HG03565 (cell line): ENCODE measurements at regions not wholly inside any gene's neighbourhood (a gene's known extent, or its start where the extent isn't known, plus 50 kb on each side); places are given as distances from the start of the nearest gene placed in this dataset.
A peak's percentile ranks its signal among the peaks of the same experiment; 100 is the strongest.
"Not testable (repeated sequence)": the region's sequence is repeated elsewhere in the genome, so short reads cannot be mapped to it uniquely, and the experiment has no call there.

Source experiments
- ATAC-seq: cut with Tn5 transposase; IDR thresholded peaks from one replicate; pipeline ENCODE4 v1.9.1; 2021; ENCODE audit warnings: mild to moderate bottlenecking, moderate library complexity; ENCODE audit not compliant: unreplicated experiment

DNA sequence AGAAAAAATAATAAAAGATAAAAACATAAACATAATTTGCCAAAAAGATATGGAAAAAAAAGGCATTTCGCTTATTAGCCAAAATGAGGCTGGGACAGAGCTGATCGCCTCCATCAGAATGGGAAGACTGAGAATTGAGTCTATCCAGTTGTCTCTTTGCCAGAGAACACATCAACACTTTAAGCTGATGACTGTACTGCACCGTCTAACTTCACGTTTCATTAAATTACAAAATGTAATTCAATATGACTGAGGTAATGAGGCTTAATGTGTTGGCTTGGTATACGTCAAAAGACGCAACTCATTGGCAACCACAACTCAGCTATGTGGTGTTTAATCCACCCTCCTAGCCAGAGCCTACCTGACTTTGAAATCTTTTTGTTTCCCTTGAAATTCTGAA lies 462.7 kb upstream of the CD180 start:
- ATAC-seq = no peak

DNA sequence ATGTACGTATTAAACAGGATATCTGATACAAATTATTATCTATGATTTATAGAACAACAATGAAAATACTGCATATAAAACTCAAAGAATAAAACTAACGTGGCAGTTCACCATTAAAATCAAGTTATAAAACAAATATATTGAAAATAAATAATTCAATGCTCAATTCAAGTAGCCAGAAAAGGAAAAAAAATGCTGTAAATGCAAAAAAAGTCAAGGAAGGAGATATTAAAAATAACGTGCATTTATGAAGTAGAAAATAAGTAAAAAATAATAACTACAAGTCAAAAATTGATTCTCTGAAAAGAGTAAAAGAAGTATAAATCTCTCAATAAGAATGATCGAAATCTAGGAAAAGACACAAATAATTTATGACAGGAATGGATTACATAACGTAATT lies 460.5 kb upstream of the CD180 start:
- no peak for ATAC-seq

DNA sequence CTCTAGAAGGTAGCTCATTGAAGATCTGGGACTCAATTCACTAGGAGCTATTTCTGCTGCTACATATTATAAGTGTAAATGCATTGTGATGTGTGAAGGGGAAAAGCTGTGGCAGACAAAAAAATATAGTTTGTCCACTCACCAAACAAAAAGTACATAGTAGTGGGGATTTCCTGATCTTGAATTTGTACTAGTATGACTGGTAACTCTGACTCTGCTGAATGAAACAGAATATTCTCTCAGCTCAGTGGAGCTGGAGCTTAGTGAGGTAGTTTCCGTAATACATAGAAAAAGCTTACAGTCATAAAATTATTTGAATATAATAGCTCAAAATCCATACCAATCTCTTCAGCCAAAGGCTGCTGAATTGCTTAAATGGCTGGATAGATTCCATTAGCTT lies 455.6 kb upstream of the CD180 start:
- ATAC-seq = peak; percentile 81

DNA sequence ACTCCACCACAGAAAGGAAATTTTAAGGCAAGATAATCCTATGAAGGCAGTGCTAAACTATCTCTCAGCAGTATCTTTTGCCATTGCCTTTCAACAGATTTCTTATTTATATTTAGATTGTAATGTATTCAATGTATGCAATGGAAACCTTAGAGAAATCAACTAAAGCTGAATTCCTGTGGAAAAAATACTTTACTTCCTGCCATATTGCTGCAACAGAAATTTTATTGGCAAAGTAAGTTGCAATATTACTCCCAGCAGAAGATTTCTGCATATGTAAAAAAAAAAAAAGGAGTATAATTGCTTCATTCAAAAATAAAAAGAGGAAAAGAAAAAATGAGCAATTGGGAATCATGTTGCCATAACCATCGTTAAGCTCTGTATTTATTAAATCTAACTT lies 454.6 kb upstream of the CD180 start:
- no peak for ATAC-seq

DNA sequence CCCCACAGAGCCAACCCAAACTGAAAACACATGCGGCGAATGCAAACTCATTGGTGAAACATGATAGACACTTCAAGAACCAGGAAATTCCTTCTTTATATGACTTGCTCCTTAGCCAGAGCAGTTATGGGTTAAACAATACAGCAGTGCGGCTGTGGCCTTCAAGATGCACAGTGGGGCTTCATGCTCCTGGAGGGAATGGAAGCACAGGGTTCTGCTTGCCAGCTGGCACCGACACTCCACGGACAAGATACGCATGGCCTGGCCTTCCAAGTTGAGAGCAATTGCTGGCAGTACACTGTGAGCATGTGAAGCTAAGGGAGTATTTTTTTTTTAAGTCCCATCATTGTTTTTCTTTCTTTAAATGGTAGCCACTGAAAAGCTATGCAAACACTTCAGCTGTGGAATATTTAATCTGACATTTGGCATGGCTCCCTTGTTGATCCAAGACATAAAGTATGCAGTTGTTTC lies 451.6 kb upstream of the CD180 start:
- no peak for ATAC-seq

DNA sequence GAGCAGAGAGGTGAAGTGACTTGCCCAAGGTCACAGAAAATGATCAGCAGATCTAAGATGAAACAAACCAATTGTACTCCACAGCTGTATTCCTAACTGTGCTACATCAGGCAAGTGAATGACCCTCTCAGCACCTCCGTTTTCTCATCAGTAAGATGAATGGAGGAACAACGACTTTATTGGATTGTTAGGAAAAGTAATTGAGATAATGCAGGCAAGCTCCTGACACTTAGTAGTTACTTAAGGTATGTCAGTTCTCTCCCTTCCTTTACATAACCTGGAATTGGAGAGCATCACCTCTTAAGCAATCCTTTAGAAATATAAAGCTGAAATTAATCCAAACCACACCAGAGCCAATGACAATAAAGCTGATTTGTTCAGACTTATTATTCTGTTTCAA lies 451.2 kb upstream of the CD180 start:
- ATAC-seq = no peak

DNA sequence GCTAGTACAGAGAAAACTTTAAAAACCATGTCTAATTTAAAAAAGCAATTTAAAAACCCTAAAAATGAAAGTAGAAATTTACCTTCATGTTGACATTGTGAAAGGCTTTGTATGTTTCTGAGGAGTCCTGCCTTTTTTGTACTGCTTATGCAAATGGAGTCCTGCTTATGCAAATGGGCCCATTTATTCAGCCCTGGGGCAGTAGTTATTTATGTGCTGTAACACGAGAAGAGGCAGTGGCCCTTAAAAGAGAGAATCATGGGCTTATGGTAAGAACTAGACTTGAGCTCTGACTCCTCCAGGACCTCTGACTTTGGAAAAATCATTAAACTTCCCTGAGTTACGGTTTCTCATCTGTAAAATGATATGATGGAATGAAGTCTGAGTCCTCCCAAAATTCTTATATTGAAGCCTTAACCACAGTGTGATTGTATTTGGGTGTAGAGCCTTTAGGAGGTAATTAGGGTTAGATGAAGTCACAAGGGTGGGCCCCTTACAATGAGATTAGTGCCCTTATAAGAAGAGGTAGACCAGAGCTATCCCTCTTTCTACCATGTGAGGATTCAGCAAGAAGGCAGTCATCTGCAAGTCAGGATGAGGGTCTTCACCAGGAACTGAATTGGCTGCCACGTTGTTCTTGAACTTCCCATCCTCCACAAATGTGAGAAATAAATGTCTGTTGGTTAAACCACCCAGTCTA lies 447.8 kb upstream of the CD180 start:
- ATAC-seq = no peak

DNA sequence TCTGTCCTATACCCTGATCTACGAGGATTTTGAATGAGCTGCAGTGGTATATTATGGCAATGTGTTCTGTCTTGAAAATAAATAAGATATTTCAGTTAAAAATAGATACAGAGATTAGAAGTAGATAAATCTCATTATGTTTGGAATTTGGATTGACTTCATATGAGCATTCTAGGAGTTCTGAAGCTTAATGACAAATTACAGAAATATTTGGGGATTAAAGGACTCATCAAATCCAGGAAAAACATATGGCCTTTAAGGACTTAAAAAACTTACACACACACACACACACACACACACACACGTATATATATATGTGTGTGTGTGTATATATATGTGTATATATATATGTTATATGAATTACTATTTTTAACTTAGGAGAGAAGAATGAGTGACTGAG lies 446.9 kb upstream of the CD180 start:
- no peak for ATAC-seq

DNA sequence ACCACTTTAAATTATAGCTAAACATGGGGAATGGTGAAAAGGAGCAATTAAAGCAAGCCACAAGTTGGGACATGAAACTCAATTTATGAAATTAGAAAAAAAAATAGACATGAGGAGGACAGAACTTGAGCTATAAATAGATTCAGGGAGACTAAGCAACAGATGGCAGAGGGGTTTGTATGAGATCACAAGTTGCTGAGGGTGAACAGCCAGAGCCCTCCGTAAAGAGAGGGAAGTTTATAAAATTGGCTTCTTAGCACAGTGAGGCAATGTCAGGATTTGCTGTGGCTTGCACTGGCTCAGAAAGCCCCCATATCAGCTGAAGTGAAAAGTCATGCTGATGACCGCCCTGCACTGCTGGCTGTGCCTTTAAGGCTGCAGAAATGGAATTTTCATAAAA lies 443.4 kb upstream of the CD180 start:
- ATAC-seq = no peak

DNA sequence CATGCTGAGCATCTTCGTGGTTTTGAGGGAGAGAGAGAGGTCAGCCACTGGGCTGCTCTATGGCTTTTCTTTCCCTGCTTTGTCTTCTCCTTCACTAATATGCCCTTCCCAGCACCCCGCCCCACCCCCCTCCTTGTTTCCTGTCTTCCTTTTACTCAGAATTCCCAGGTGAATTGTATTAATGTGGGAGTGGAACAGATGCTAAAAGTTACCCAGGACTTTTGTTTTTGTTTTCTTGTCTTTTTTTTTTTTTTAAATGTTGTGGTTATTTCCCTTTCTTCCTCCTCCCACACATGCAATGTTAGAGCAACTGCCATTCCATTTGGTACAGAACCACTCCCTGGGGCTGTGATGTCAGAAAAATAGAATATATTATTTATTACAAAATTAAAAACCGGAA lies 442.7 kb upstream of the CD180 start:
- no peak for ATAC-seq

DNA sequence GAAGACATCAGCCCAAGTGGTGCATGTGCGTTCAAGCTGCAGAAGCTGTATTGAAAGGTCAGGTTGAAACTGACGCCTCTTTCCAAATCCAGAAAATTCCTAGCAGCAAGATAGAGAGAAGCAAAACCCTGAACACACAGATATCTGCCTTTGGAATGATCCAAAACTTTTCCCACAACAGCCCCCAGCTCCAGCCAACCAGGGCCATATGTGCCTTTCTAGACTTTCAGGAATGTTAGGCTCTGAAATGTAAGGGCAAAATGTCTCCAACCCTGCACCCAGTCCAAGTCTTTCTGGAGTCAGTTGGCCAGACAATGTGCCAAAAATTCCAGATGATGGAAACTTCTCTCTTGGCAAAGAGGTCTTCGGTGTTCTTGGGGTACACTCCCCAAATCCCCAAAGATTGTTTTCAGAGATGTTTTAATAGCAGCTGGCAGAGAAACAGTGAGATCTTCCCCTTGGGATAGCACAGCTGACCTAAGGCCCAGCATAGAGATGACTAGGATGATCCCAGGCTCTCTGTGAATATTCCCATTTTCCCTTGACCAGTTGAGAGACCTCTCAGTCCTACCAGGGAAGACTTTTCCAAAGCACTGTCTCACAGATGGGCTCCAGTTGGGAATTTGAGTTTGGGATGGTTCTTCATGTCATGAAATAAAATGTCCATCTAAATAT lies 440.4 kb upstream of the CD180 start:
- no peak for ATAC-seq

DNA sequence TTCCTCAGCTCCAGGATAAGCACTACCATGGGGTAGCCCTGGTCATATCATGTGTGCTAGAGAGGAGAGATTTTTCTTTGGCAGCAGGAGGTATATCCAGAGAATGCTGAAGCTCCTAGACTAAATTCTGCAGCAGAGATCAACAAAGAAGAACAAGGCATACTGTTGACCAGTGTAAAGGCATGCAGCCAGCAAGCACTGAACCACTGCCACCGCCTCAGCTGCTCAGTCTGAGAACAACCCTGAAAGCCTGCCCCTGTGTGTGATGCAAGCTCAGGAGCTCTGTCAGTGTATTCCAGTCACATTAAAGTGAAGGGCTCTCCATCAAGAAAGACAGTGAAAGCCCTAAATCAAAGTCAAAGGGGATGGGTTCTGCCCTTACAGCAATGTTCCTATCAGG lies 439.5 kb upstream of the CD180 start:
- no peak for ATAC-seq

DNA sequence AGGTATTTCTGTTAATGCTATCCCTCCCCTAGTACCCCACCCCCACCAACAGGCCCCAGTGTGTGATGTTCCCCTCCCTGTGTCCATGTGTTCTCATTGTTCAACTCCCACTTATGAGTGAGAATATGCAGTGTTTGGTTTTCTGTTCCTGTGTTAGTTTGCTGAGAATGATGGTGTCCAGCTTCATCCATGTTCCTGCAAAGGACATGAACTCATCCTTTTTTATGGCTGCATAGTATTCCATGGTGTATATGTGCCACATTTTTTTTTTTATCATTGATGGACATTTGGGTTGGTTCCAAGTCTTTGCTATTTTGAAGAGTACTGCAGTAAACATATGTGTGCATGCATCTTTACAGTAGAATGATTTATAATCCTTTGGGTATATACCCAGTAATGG lies 430.5 kb upstream of the CD180 start:
- ATAC-seq = not testable (repeated sequence)

DNA sequence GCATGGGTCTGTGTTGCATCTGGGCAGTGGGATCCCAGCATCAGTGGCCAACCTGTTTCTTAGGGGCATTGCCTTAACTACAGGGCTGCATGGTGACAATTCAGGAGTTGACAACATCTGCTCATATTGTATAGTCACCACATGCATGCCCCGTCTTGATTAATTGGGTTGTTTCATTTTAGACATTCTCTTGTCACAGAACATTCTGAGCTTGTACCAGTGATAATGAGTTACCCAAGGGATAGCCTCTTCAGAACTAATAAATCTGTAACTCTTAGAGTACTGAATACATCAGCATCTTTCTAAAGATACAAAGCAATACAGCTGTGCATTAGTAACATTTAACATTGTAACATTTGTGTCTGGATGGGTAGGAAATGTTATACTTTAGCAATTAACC lies 426.5 kb upstream of the CD180 start:
- ATAC-seq = no peak

DNA sequence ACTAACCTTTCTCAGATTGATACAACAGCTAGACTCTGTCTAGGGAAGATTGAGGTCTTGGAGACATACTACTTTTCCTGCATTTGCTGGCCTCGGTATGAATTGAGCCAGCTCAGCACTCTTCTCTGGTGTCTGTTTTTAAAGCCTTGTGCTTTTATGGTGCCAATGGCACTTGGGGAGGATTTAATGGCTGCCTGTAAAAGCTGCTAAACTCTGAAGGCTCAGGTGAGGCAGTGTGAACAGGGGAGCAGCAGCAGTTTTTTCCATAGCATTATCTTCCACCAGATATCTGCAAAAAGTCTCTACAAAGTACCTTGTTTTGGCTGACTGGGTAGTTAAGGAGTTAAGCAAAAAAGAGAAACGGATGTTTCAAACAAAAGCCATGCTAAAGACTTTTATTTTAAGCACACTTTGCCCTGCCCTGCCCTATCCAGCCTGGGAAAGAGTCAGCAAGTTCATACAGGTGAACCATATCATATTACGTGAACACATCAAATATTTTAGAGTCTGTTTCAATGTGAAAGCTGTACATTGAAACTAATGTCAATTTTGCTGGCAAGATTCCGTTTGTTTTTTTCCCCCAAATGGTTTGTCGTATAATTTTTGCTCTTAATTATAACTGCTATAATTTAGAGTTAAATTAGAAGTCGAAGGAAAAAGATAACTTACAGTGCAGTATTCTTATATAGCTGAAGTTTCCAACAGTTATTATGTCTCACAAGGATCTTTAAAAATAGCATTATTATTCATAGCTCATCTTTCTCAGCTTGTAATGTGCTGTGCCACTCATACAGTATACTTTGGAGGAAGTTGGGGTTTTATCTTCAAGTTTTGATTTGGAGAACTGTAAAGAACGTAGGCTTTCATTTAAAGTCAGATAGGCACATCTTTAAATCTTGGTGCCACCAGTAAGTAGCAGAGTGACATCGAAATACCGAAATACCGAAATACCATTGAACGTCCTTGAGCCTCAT lies 424.1 kb upstream of the CD180 start:
- no peak for ATAC-seq

DNA sequence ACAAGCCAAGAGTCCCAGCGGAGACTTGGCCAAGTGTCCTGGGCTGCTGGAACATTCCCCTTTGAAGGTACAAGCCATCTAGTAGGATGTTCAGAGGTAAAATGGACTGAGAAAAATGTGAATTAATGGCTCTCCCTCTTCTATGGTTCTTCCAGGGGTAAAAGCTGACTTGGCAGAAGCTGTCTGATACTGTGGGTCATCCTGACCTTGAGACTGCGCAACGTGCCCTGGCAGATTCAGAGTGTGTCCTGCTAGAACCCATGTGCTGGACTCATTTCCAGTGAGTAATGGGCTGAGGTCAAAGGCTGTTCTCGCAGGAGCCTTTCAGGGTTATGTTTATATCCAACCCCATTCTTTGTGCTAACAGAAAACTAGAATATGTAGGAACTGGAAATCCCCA lies 423.0 kb upstream of the CD180 start:
- no peak for ATAC-seq

DNA sequence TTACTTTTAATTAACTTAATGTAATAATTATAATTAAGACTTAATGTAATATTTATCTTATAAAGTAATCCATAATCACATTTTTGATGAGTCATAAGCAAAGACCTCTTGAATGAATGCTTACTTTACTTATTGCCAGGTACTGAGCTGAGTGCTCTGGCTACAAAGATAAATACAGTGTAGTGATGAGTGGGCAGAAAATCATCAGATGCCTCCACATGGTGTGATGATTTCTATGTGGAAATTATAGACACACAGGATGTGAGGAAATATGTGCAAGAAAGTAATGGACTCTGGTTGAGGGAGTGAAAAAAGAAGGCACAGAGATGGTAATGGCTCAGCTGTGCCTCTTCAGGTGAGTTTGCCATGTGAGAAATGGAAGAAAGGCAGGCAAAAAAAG lies 422.6 kb upstream of the CD180 start:
- ATAC-seq = no peak

DNA sequence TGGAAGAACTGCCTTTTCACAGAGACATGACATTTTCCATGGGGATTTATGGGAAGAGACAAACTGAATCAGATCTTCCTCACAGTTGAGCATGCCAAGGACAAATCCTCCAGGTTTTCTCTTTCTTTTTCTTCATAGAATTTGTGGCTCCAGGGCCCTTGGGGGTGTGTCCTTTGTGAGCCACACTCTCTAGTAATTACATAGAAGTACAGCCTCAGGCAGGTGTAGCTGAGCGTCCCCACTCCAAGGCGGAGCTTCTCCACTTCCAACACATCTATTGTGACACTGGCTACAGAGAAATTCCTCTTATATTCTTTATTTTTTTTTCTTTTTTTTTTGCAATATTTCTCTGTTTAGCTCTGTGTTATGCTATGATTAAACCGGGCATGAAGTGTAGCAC lies 420.5 kb upstream of the CD180 start:
- ATAC-seq = no peak

DNA sequence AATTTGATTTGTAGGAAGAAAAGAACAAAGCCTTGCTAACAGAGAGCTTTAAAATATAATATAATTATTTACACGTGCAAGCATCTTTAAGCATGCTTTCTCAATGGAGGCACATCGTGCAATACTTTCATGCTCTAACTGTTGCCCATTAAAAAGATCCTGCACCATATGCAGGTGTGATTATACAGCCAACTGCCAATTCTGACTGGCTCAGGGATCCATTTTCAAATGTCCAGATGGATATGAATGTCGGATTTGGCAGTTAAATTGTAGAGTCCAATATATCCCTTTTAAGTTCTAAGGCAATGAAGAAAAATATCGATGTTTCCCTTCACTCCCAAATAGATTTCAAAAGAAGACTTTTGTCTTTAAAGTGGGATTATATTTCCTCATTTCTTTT lies 416.4 kb upstream of the CD180 start:
- no peak for ATAC-seq

DNA sequence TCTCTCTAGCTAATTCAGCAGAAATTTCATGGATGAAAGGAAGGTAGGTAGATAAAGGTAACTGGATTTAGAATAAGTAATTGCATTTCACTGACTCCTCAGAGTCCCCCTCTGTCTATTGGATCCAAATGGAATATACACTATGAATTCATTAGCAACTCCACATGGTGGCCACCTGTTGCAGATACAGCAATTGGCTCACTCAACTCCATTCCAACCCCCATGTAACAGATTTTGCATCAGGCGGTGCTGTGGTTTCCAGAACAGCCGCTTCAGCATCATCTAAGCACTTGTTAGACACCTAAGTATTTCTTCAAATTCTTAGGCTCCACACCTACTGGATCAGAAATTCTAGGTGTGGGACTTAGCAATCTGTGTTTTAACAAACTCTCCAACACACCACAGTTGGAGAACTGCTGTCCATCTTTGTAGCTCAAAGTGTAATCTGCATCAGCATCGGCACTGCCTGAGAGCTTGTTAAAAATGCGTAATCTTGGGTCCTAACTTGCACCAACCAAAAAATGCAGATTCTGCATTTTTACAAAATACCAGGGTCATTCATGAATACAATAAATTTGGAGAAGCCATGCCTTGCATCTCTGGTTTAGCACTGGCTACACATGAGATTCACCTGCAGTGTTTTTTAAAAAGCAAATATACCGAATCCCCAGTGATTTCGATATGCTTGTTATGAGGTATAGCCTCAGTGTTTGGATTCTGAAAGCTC lies 413.8 kb upstream of the CD180 start:
- no peak for ATAC-seq

DNA sequence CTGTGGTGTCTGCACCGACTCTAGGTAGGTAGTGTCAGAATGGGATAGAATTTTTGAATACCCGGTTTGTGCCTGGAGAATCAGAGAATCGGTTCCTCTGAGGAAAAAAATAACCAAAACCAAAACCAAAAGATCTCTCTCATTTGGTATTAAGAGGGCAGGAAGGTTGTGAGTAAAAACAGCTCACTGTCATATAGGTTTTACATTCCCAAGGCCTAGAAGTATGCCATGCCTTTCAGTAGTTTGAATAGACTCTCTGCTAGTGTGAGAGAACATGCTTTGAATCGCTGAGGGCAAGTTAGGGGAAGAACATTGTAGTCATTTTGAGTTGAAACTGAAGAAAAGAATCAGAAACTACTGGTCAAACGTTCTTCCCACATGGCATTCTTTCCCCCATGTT lies 411.4 kb upstream of the CD180 start:
- no peak for ATAC-seq
